ENCODE measurements at regions not wholly inside any gene's neighbourhood (a gene's known extent, or its start where the extent isn't known, plus 50 kb on each side); places are given as distances from the start of the nearest gene placed in this dataset.

- TF ChIP-seq CTCF (IDR thresholded peaks at IDR 0.05) (no peak), POLR2A (IDR thresholded peaks at IDR 0.05) (no peak), POLR2AphosphoS5 (IDR thresholded peaks at IDR 0.05; ENCODE audit: insufficient read depth in 1 of 2, low read depth in 1 of 2) (no peak)
Observed at GRCh38 chr7:19853261-19853832, 79.9 kb upstream of the TMEM196 start.

Data from vagina (tissue), 2 donors.